ENCODE measurements at regions not wholly inside any gene's neighbourhood (a gene's known extent, or its start where the extent isn't known, plus 50 kb on each side); places are given as distances from the start of the nearest gene placed in this dataset.

DNA sequence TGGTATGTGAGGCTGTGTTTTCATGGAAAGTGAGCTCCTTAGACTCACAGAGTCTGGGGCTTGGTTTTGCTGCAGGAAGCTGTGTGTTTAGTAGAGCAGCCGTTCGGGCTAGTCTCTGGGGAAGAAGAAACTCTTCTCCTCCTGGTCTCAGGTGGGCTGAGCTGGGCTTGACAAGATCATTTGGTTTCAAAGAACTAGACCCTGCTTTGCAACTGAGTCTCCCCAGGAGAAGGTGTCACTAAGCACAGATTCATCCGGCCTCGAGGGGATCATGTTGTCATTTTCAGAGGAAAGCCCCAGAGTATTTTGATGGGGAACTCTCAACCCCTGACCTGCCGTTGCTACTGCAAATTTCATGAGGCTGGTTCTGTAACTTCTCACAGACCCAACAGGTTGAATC, 188.5 kb downstream of the FAM43A start:
- no peak for TF ChIP-seq TAF1 (IDR thresholded peaks at IDR 0.05; ENCODE audit: borderline replicate concordance, insufficient read depth, low read length)
- no peak for TF ChIP-seq SIN3A (IDR thresholded peaks at IDR 0.05; ENCODE audit: borderline replicate concordance, insufficient read depth, low read length)

Measured in PFSK-1 (cell line).